GM10248 (cell line): ENCODE measurements at regions not wholly inside any gene's neighbourhood (a gene's known extent, or its start where the extent isn't known, plus 50 kb on each side); places are given as distances from the start of the nearest gene placed in this dataset.

ENCODE experiments used
- CTCF ChIA-PET: fragments of 300-600 bp; sonication (Branson Sonifier 250); formaldehyde crosslinking; extraction: SDS; loops from one replicate; lab custom pipeline; 2021; ENCODE audit warnings: antibody characterized with exemption; lab: Yijun Ruan, JAX
- POLR2A ChIA-PET: fragments of 350-650 bp; sonication (Branson Sonifier 250); formaldehyde crosslinking; extraction: SDS; loops from one replicate; lab custom pipeline; 2020; ENCODE audit warnings: antibody characterized with exemption; lab: Yijun Ruan, JAX
- DNase-seq: peaks from one replicate; pipeline ENCODE4 v3.0.0; 2012; ENCODE audit errors: extremely low spot score
- CTCF ChIP-seq: IDR thresholded peaks from 2 replicates; pipeline ENCODE4 v1.5.1; 2012; ENCODE audit warnings: mild to moderate bottlenecking, low read depth; ENCODE audit errors: extremely low read depth, missing control alignments, control extremely low read depth

- no peak for TF ChIP-seq CTCF
- ChIA-PET POLR2A (no interaction called here), CTCF (no interaction called here)
- DNase-seq: no peak
Measured at GRCh38 chr5:2917093-2917492, 165.6 kb upstream of the IRX2 start.

GRCh38 chr5:2916076-2916682, 164.7 kb upstream of the IRX2 start:
- POLR2A ChIA-PET: no interaction called here
- CTCF ChIA-PET: no interaction called here
- DNase-seq: no peak

GRCh38 chr5:2914981-2915484, 163.6 kb upstream of the IRX2 start:
- ChIA-PET CTCF (no interaction called here), POLR2A (no interaction called here)
- DNase-seq: no peak
- TF ChIP-seq CTCF: no peak

More at GRCh38 chr5:2916076-2916682, 164.7 kb upstream of the IRX2 start:
- no peak for TF ChIP-seq CTCF

DNA sequence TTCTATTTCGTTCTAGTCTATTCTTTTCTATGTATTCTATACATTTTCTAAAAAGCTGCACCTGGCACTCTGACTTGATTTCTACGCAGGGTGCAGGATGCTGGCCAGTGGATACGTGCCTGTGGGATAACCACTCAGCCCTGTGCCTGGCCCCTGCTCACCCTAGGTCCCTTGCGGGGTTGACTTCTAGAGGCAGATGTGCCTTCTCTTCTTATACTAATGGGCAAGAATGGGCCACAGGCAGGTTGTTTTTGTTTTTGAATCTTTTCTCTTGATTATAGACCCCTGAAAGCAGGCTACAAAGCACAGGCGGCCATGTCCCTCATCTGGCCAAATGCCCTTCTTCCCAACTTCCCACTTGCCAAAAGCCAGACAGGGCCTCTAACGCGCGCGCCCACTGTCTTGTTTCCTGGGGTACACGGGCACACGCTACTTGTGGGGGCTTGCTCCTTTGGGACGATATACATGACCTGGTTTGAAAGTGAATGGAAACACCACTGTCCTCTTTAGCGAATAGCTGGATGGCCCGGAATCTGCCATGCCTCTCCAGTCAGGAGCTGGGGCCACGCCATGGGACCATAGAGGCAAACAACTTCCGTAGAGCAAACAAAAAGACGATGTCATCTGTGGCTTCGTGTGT, 162.7 kb upstream of the IRX2 start:
- CTCF ChIA-PET: no interaction called here
- no peak for TF ChIP-seq CTCF
- DNase-seq: no peak
- POLR2A ChIA-PET: no interaction called here

- no peak for DNase-seq
- ChIA-PET POLR2A (no interaction called here), CTCF (no interaction called here)
- TF ChIP-seq CTCF: no peak
Measured at GRCh38 chr5:2913281-2913680, 161.8 kb upstream of the IRX2 start.

GRCh38 chr5:2912741-2913140, 161.3 kb upstream of the IRX2 start:
- CTCF ChIA-PET: no interaction called here
- POLR2A ChIA-PET: no interaction called here
- TF ChIP-seq CTCF: no peak
- DNase-seq: no peak
